Activated CD8-positive, alpha-beta memory T cell treated with anti-CD3 and anti-CD28 coated beads for 1 hour (primary cell): ENCODE measurements at regions not wholly inside any gene's neighbourhood (a gene's known extent, or its start where the extent isn't known, plus 50 kb on each side); places are given as distances from the start of the nearest gene placed in this dataset.

Source experiments
- DNase-seq, 2 donors: peaks; one replicate each; pipeline ENCODE4 v3.0.0-alpha.2; 2020; ENCODE audit warnings: low read depth in 1 of 2; ENCODE audit errors: extremely low read depth in 1 of 2

GRCh38 chr4:145427991-145428390 lies 53.7 kb upstream of the SMAD1 start:
- no peak for DNase-seq

- no peak for DNase-seq
Measured at GRCh38 chr4:145427221-145427620, 54.4 kb upstream of the SMAD1 start.

- DNase-seq: no peak
Measured at GRCh38 chr4:145423017-145423708, 58.5 kb upstream of the SMAD1 start.

DNA sequence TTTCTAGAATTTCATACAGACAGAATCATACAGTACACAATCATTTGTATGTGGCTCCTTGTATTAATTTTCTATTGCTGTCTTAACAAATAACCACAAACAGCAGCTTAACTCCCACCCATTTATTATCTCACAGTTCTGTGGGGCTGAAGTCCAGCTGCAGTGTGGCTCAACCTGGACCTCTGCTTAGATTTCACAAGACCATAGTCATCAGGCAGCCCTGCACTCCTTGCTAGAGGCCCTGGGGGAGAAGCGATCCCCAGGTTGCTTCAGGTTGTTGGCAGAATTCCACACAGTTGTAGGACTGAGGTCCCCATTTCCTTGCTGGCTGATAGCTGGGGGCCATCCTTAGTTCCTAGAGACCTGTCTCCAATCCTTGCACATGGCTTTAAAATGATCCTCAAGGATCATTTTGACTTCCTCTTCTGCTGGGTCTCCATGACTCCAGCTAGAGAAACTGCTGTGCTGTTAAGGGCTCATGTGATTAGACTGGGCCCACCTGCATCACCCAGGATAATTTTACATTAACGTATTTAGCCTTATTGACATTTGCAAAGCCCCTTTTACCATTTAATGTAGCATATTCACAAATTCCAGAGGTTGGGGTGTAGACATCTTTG lies 60.9 kb upstream of the SMAD1 start:
- DNase-seq: no peak

DNA sequence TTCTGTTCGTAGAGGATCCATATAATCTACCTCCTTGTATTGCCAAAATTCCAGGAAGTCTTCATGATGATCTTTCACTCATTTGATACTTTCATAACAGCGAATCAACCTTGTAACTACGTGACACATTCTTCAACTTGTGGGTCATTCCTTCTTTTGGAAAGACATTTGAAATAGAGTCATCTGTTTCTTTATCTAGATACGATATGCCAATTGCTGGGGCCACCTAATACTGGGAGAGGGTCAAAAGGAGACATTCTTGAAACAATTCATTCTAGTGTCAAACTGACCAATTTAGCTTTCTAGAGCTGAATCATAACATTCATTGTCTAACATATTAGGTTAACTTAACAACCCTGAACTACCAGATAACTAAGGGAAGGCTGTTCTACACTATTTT lies 62.9 kb upstream of the SMAD1 start:
- no peak for DNase-seq

GRCh38 chr4:145417348-145418130 lies 64.1 kb upstream of the SMAD1 start:
- DNase-seq: no peak

DNA sequence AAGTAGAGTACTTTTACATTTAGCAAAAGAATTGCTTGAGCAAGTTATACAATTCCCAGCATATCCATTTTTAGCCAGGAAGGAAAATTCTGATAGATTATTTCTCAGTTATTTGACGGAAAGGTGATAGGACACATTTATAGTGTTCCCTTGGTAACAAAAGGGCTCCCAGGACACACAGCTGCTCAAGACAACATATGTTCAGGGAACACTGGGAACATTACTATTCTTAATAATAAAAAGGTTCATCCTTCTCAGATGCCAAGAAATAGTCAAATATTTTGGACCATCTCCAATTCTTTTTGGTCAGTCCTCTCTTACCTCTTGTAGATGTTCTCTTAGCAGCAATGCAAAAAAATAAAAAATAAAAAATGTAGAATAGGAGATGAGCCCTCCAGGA lies 66.8 kb upstream of the SMAD1 start:
- no peak for DNase-seq

DNA sequence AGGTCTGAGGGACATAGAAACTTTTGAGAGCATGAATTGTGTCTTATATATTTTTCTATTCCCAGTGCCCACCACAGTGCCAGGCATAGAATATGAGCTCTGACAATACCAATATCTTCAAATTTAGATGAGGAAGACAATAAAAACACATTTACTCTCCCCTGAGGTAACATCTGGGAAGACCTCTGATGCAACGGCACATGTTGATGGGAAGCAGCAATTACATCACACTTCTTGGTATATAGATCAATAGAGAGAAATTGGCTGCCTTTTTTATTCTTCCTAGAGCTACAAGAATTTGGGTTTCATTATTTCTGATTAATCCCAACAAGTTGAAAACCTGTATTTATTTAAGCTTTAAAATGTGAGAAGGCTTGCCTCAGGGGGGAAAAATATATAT lies 67.4 kb upstream of the SMAD1 start:
- DNase-seq: no peak

DNA sequence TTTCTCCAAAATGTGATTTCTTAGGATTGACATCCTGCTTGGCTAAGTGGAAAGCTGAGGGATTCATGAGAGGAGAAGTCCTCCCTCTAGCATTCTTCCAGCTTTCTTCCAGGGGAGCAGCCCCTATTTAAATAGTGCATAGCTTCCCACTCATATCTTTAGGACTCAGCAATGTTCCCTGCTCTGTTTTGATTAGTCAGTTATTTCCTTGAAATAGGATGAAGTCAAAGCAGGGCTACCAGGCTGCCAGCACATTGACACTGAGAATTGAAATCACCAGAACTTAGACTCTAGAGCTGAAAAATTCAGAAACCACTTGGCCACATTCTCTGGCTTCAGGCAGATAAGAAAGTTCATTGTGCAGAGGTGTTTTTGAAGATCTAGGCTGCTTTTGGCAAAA lies 74.7 kb upstream of the SMAD1 start:
- no peak for DNase-seq

- DNase-seq: no peak
Measured at GRCh38 chr4:145404761-145405160, 76.9 kb upstream of the SMAD1 start.

- DNase-seq: no peak
Measured at GRCh38 chr4:145396581-145396980, 85.1 kb upstream of the SMAD1 start.

DNA sequence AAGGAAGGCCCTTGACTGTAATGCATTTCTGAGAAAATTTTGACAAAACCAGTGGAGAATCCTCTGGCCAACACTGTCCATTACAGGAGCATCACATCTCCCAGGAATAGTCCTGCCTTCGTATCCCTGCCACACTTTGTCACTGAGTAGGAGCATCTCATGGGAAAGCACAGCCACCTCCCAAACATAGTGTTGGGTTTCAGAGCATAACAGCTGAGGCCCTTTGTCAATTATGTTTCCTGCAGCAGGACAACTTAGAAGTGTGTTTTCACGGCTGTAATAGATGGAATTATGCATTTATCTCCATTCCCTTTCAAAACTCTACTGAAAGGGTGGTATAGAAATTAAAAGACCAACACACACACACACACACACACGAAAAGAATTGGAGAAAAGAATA lies 91.1 kb upstream of the SMAD1 start:
- no peak for DNase-seq

- no peak for DNase-seq
Measured at GRCh38 chr4:145389550-145389949, 92.1 kb upstream of the SMAD1 start.

DNA sequence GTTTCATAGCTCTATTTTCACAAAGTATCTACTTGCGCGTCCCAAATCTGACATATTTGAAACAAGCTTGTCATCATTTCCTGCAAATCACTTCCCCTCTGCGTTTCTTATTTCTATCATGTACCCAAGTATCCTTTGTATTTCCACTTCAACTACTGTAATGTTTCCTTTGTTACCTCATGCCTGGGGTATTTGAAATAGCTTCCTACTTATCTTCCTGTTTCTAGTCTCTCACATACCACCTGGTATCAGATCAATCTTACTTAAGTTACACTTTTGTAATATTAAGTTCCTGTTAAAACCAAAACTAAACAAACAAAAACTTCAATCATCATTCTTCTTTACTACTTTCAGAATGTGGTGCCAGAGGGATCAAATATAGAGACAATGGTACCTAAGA lies 93.6 kb upstream of the SMAD1 start:
- DNase-seq: no peak

DNA sequence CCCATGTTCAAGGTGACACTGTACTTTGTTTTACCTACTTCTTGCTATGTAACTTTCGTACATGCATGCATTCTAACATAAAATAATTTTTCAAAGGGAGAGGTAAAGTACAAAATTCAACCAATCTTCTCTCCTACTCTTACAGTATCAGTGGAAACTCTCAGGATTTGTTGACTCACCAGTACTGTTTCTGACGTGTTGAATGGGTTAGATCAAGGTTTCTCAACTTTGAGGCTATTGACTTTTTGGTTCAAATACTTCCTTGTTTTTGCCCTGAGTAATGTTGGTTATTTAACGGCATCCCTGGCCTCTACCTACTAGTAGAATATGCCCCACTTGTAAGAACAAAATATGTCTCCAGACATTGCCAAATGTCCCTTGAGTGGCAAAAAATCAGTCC lies 94.6 kb upstream of the SMAD1 start:
- DNase-seq: no peak

GRCh38 chr4:145381163-145381562 lies 100.5 kb upstream of the SMAD1 start:
- DNase-seq: no peak

DNA sequence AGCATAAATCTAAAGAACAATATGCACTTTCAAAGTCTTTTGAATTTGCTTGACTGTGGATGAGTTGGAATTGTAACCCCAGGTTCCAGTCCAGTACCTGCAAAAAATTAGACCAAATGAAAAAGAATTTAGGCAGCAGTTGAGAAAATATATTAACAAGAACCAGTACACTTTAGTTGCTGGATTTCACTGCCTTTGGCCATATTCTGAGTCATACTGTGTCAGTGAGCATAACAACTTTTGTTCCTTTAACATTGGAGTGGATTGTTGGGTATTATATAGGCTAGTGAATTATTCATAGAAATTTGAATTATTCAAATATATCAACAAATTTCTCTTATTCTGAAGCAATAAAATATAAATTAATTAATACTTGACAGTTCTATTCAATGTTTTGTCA lies 101.5 kb upstream of the SMAD1 start:
- no peak for DNase-seq

GRCh38 chr4:145375416-145375815 lies 106.2 kb upstream of the SMAD1 start:
- no peak for DNase-seq

GRCh38 chr4:145352438-145353145 lies 129.1 kb upstream of the SMAD1 start:
- DNase-seq: no peak

DNA sequence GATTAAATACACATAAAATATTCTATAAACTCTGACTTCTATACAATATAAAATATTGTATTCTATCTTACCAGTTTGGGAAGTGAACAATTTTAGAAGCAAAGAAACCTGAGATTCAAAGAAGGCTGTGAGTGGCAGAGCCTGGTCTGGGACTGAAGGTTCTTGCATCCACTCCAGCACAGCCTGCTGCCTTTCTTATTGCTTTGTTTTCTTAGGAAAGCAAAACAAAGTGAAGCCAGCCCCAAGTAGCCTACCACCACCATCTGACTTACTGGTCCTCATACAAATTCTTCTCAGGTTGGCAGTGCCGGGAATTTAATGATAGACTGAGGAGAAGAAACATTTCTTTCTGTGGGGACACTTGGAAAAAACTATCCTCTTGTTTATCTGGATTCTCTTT lies 129.7 kb upstream of the SMAD1 start:
- no peak for DNase-seq

DNA sequence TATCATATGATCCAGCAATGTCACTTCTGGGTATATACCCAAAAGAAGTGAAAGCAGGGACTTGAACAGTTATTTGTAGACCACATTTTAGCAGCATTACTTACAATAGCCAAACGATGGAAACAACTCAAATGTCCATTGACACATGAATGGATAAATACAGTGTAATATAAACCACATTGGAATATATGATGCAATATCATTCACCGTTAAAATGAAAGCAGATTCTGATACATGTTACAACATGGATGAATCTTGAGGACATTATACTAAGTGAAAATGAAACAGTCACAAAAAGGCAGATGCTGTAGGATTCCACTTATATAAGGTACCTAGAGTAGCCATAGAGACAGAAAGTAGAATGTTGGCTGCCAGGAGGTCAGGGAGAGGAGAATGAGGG lies 130.5 kb upstream of the SMAD1 start:
- no peak for DNase-seq

GRCh38 chr4:145348291-145348690 lies 133.4 kb upstream of the SMAD1 start:
- DNase-seq: no peak
